ENCODE measurements at regions not wholly inside any gene's neighbourhood (a gene's known extent, or its start where the extent isn't known, plus 50 kb on each side); places are given as distances from the start of the nearest gene placed in this dataset.
A peak's percentile ranks its signal among the peaks of the same experiment; 100 is the strongest.

DNA sequence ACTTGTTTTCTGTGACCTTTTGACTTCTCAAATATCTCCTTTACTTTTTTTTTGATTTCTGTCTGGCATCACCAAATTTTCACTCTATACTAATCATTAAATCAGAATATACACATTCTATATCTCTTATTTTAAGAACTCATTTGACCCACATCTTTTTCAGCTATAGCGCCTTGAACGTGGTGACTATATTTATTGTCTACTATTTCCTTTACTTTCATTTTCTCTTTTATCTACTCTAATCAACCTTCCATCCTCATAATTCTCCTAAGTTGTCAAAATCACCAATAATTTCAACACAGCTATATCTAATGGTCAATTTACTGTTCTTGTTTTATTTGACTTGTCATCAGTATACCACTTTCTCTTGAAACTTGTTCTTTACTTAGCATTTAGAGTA, 119.0 kb upstream of the CBLB start:
- no peak overlapping the region for H3K27ac ChIP-seq (replicated peaks)
- no peaks in the 10 kb centered on the region for H3K4me1 ChIP-seq
- no peaks in the 10 kb centered on the region for H3K27me3 ChIP-seq (ENCODE audit: low read depth)
- TF ChIP-seq, protein P1, sequence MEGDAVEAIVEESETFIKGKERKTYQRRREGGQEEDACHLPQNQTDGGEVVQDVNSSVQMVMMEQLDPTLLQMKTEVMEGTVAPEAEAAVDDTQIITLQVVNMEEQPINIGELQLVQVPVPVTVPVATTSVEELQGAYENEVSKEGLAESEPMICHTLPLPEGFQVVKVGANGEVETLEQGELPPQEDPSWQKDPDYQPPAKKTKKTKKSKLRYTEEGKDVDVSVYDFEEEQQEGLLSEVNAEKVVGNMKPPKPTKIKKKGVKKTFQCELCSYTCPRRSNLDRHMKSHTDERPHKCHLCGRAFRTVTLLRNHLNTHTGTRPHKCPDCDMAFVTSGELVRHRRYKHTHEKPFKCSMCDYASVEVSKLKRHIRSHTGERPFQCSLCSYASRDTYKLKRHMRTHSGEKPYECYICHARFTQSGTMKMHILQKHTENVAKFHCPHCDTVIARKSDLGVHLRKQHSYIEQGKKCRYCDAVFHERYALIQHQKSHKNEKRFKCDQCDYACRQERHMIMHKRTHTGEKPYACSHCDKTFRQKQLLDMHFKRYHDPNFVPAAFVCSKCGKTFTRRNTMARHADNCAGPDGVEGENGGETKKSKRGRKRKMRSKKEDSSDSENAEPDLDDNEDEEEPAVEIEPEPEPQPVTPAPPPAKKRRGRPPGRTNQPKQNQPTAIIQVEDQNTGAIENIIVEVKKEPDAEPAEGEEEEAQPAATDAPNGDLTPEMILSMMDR (IDR thresholded peaks at IDR 0.05; ENCODE audit: borderline replicate concordance) = no peak
- intact Hi-C loops (cut with micrococcal nuclease) = no loop called here
- no peaks in the 10 kb centered on the region for H3K36me3 ChIP-seq
- H3K4me3 ChIP-seq = no peak overlapping the region
- H3K9me3 ChIP-seq (replicated peaks) = peaks cover 31% of the 10 kb centered on the region
- DNase-seq = no peak

DNA sequence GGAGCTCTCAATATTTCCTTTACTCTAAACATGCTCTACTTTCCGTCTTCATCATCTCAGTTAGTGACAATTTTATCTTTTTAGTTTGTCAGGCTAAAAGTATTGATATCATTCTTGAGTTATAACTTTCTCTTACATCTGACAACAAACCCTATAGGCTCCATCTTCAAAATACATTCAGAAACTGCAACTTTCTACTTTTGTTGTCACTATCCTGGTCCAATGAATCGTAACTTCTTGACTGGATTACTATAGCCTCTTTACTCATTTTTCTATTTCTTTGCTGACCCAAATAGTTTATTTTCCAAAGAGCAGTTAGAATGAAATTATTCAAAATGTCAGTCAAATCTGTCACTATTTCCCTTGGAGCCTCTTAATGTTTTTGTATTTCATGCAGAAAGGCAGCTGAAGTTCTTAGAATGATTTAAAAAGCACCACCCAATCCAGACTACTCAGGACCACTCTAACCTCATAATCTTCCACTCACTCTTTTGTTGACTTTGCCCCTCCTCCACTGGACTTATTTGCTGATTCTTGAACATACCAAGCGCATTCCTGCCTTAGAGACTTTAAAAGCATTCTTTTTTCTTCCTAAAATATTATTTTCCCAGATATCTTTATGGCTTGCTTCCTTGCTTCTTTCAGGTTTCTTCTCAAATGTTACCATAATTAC, 119.9 kb upstream of the CBLB start:
- TF ChIP-seq, protein P1 (IDR thresholded peaks at IDR 0.05; ENCODE audit: borderline replicate concordance) = no peak
- H3K27me3 ChIP-seq (ENCODE audit: low read depth) = no peaks in the 10 kb centered on the region
- DNase-seq = no peak
- intact Hi-C loops (cut with micrococcal nuclease) = no loop called here
- H3K4me3 ChIP-seq = no peak overlapping the region
- H3K9me3 ChIP-seq (replicated peaks) = peaks cover 31% of the 10 kb centered on the region
- H3K36me3 ChIP-seq = no peaks in the 10 kb centered on the region
- H3K4me1 ChIP-seq = no peaks in the 10 kb centered on the region
- no peak overlapping the region for H3K27ac ChIP-seq (replicated peaks)

DNA sequence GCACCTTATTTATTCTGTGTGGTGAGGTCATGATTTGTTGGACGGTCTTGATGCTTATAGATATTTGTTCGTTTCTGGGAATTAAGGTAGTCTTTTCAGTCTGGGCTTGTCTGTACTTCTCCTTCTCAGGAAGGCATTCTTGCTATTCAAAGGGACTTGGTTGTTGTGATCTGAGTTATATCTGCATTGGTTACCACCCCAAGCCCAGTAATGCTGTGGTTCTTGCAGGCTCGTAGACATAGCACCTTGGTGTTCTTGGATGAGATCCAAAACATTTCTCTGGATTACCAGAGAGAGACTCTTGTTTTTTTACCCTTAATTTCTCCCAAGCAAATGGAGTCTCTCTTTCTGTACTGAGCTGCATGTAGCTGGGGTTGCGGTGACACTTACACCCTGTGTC, 128.0 kb upstream of the CBLB start:
- intact Hi-C loops (cut with micrococcal nuclease) = no loop called here
- Histone ChIP-seq H3K4me1 (no peaks in the 10 kb centered on the region), H3K27me3 (ENCODE audit: low read depth) (no peaks in the 10 kb centered on the region), H3K27ac (replicated peaks) (no peak overlapping the region), H3K9me3 (replicated peaks) (peaks cover 34% of the 10 kb centered on the region), H3K4me3 (no peak overlapping the region), H3K36me3 (no peaks in the 10 kb centered on the region)
- TF ChIP-seq, protein P1 (IDR thresholded peaks at IDR 0.05; ENCODE audit: borderline replicate concordance) = no peak
- no peak for DNase-seq

DNA sequence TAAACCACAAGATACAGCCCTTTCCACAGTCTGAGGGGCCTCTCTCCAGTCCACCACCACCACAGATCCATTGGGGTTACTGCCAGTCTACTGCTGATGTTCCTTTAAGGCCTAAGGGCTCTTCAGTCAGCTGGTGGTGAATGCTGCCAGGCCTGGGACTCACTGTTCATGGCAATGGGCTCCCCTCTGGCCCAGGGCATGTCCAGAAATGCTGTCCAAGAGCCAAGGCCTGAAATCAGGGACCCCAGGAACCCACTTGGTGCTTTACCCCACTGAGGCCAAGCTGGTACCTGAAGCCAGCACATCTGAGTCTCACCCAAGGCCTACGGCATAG, 128.6 kb upstream of the CBLB start:
- intact Hi-C loops (cut with micrococcal nuclease) = no loop called here
- Histone ChIP-seq H3K36me3 (no peaks in the 10 kb centered on the region), H3K4me3 (no peak overlapping the region), H3K4me1 (no peaks in the 10 kb centered on the region), H3K9me3 (replicated peaks) (peaks cover 29% of the 10 kb centered on the region), H3K27ac (replicated peaks) (peak overlapping the region; percentile 61), H3K27me3 (ENCODE audit: low read depth) (no peaks in the 10 kb centered on the region)
- DNase-seq = no peak
- TF ChIP-seq, protein P1 (IDR thresholded peaks at IDR 0.05; ENCODE audit: borderline replicate concordance) = no peak

DNA sequence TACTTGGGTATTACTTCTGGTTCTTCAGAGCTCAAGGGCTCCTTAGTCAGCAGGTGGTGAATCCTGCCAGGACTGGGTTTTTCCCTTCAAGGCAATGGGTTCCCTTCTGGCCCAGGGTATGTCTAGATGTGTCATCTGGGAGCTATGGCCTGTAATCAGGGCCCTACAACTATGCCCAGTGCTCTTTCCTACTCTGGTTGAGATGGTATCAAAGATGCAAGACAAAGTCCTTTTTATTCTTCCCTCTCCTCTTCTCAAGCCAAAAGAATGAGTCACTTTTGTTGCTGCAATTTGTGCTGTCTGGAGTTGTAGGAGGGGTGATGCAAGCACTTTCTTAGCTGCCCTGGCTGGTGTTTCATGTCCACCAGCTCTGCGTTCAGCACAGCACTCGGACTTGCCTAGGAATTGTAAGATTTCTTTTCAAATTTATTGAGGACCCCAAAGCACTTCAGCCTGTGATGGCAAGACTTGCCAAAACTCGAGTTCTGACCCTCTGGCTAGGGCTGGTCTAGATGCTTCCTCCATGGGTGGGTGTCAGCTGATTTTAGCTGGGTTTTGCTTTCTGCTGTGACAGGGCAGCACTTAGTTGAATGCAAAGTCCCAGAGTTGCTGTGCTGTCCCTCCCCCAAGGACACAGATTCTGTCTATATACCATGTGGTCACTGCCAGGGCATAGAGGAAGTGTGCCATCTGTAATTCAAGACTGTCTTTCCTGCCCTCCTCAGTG, 129.2 kb upstream of the CBLB start:
- H3K4me3 ChIP-seq = no peak overlapping the region
- no peaks in the 10 kb centered on the region for H3K36me3 ChIP-seq
- TF ChIP-seq, protein P1 (IDR thresholded peaks at IDR 0.05; ENCODE audit: borderline replicate concordance) = no peak
- H3K4me1 ChIP-seq = no peaks in the 10 kb centered on the region
- no peaks in the 10 kb centered on the region for H3K27me3 ChIP-seq (ENCODE audit: low read depth)
- H3K27ac ChIP-seq (replicated peaks) = peak overlapping the region; percentile 61
- peaks cover 23% of the 10 kb centered on the region for H3K9me3 ChIP-seq (replicated peaks)
- intact Hi-C loops (cut with micrococcal nuclease) = no loop called here
- no peak for DNase-seq
